ACC112 (cell line): ENCODE measurements at regions not wholly inside any gene's neighbourhood (a gene's known extent, or its start where the extent isn't known, plus 50 kb on each side); places are given as distances from the start of the nearest gene placed in this dataset.

Experiments
- H2AFZ ChIP-seq: fragments of 200-600 bp; sonication (generic); one replicate; pipeline ENCODE4 v1.6.0; 2017; ENCODE audit warnings: antibody characterized with exemption, low read length; ENCODE audit not compliant: unreplicated experiment
- H3K27ac ChIP-seq: fragments of 200-600 bp; sonication (generic); 2 replicates; pipeline ENCODE4 v1.5.1; 2014; ENCODE audit warnings: low read depth, mild to moderate bottlenecking, antibody characterized with exemption, low read length, moderate library complexity
- H3K27me3 ChIP-seq: fragments of 200-600 bp; sonication (generic); 2 replicates; pipeline ENCODE4 v1.6.1; 2014; ENCODE audit warnings: mild to moderate bottlenecking, antibody characterized with exemption, low read length, moderate library complexity, mixed read lengths; ENCODE audit not compliant: insufficient read depth
- H3K36me3 ChIP-seq: fragments of 200-600 bp; sonication (generic); 2 replicates; pipeline ENCODE4 v1.6.1; 2016; ENCODE audit warnings: mild to moderate bottlenecking, antibody characterized with exemption, low read length, moderate library complexity, mixed read lengths; ENCODE audit not compliant: insufficient read depth
- H3K4me1 ChIP-seq: fragments of 200-600 bp; sonication (generic); one replicate; pipeline ENCODE4 v1.6.1; 2016; ENCODE audit warnings: low read length, mixed read lengths; ENCODE audit not compliant: insufficient read depth, unreplicated experiment, control insufficient read depth
- H3K4me3 ChIP-seq: fragments of 200-600 bp; sonication (generic); 2 replicates; pipeline ENCODE4 v1.5.1; 2014; ENCODE audit warnings: mild to moderate bottlenecking, low read depth, low read length
- H3K79me2 ChIP-seq: fragments of 200-600 bp; sonication (generic); one replicate; pipeline ENCODE4 v1.6.0; 2016; ENCODE audit warnings: low read length; ENCODE audit not compliant: control insufficient read depth, unreplicated experiment, insufficient read depth

DNA sequence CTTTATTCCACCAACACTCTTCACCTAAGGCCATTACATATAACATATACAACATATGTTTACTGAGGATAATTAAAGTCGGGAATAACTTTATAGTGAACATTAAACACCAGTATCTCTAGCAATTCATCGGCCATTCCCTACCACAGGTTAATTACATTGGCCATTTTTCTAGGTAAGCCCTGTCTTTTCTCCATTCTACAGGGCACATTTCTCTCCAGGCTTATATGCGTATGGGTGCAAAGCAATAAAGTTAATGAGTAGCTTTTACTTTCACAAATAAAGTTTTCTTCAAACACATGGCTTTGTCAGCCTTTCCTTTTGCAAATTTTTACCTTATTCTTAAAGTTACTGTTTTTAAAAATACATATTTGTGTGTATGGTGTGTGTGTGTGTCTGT, 111.9 kb upstream of the IQCM start:
- Histone ChIP-seq H3K79me2 (no peaks in the 10 kb centered on the region), H3K4me1 (no peaks in the 10 kb centered on the region), H2AFZ (no peak overlapping the region), H3K27me3 (peaks cover 6% of the 10 kb centered on the region; the same call in 1 of the 2 replicates), H3K4me3 (no peak overlapping the region), H3K27ac (no peak overlapping the region), H3K36me3 (no peaks in the 10 kb centered on the region)

DNA sequence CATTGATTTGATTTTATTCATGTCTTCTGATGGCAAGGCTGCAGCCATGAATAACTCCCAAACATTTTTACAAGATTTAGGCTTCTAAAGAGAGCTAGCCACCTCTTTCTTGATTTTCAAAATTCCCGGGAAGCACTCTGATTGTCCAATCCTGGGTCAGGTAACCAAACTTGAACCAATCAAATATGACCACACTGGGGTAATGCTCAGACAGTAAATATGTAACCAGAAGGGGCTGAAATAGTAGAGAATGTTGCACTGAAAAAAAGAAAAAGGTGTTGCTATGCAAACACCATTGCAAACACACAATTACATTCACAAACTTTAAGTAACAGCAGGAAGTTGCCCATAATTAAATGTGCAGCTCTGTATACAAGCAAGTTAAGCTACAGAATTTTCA, 112.9 kb upstream of the IQCM start:
- no peak overlapping the region for H3K4me3 ChIP-seq
- no peaks in the 10 kb centered on the region for H3K79me2 ChIP-seq
- H3K36me3 ChIP-seq = no peaks in the 10 kb centered on the region
- H2AFZ ChIP-seq = no peak overlapping the region
- no peak overlapping the region for H3K27ac ChIP-seq
- H3K4me1 ChIP-seq = no peaks in the 10 kb centered on the region
- peaks cover 6% of the 10 kb centered on the region; the same call in 1 of the 2 replicates for H3K27me3 ChIP-seq

DNA sequence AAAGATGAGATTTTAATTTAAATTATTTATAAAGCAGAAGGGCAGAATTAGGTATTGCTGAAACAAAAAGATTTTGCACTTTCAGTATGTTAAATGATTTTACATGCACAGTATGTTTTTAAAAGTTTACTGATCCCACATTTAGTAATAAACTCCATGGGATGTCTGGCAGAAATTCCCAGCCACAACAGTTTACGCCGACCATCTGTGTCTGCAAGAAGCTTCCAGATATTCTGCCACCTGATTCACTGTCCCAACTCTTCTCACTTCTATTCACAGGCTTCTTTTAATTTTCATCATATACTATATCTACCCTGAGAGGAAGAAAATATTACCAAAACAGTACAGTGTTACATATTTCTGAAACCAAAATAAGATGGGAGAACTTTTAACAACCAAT, 115.8 kb upstream of the IQCM start:
- H2AFZ ChIP-seq = no peak overlapping the region
- H3K36me3 ChIP-seq = no peaks in the 10 kb centered on the region
- peaks cover 6% of the 10 kb centered on the region; the same call in 1 of the 2 replicates for H3K27me3 ChIP-seq
- H3K4me3 ChIP-seq = no peak overlapping the region
- H3K79me2 ChIP-seq = no peaks in the 10 kb centered on the region
- no peak overlapping the region for H3K27ac ChIP-seq
- H3K4me1 ChIP-seq = no peaks in the 10 kb centered on the region

DNA sequence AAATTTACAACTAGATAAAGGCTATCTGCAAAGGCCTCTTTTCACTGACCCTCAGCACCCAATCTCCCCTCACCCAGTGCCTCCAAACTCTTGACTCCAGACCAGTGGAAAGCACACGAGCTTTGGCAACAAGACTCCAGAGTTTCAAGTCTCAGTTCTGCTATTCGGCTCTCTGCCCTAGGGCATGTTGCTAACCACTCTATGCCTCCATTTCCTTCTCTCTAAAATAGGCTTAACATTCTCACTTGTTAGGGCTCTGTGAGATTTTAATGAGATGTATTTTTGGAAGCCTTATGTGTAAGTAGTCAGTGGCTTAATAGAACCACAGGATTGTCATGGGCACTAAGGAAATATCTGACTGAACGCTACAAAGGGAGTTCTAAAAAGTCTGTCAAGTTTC, 116.5 kb upstream of the IQCM start:
- peaks cover 6% of the 10 kb centered on the region; the same call in 1 of the 2 replicates for H3K27me3 ChIP-seq
- H3K27ac ChIP-seq = no peak overlapping the region
- H3K4me3 ChIP-seq = no peak overlapping the region
- H3K79me2 ChIP-seq = no peaks in the 10 kb centered on the region
- H2AFZ ChIP-seq = no peak overlapping the region
- H3K36me3 ChIP-seq = no peaks in the 10 kb centered on the region
- H3K4me1 ChIP-seq = no peaks in the 10 kb centered on the region

DNA sequence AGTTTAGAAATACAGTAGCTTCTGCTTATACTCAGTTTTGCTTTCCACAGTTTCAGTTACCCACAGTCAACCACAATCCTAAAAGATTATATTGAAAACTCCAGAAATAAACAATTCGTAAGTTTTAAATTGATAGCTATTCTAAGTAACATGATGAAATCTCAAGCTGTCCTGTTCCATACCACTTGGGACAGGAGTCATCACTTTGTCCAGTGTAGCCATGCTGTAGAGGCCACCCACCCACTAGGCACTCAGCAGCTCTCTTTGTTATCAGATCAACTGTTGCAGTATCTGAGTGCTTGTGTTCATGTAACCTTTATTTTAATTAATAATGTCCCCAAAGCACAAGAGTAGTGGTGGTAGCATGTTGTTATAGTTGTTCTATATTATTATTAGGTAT, 117.5 kb upstream of the IQCM start:
- Histone ChIP-seq H3K27me3 (peaks cover 6% of the 10 kb centered on the region; the same call in 1 of the 2 replicates), H2AFZ (no peak overlapping the region), H3K4me3 (no peak overlapping the region), H3K79me2 (no peaks in the 10 kb centered on the region), H3K27ac (no peak overlapping the region), H3K4me1 (no peaks in the 10 kb centered on the region), H3K36me3 (no peaks in the 10 kb centered on the region)

DNA sequence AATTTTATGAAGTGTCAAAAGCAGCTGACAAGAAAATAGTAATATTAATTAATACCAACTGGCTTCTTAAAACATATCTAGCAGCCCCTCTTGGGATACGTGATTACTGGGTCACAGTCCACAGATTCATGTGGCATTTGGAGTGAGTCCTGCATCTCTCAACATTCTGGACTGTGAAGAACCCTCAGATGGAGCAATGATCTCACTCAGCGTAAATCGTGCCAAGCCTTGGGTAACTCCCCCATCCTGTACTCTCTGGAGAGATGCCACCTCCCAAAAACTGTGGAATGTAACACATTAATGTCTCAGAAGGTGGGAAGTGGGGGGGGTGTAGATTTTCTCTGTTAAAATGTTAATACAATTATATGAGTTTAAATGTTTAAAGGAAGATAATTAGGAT, 118.2 kb upstream of the IQCM start:
- Histone ChIP-seq H3K27me3 (no peaks in the 10 kb centered on the region), H2AFZ (no peak overlapping the region), H3K4me3 (no peak overlapping the region), H3K79me2 (no peaks in the 10 kb centered on the region), H3K4me1 (no peaks in the 10 kb centered on the region), H3K36me3 (no peaks in the 10 kb centered on the region), H3K27ac (no peak overlapping the region)

DNA sequence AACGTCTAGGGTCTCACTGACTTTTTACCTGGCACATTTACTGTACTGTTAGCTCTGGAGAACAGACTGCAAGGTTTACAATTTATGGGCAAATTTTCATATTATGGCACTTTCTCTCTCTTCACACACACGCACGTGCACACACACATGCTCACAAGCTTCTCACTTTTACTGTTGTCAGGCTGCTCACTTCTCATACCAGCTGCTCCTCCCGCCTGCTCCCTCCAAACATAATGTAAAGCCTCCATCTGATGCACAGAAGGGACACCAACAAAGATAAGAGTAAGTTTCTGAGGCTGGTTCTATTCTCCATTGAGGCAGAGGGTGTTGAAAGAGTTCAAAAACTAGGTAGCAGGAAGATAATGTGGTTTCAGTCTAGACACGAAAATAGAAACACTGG, 128.9 kb upstream of the DCLK2 start:
- H3K4me1 ChIP-seq = no peaks in the 10 kb centered on the region
- H3K79me2 ChIP-seq = no peaks in the 10 kb centered on the region
- no peak overlapping the region for H3K27ac ChIP-seq
- no peak overlapping the region for H2AFZ ChIP-seq
- H3K27me3 ChIP-seq = no peaks in the 10 kb centered on the region
- no peak overlapping the region for H3K4me3 ChIP-seq
- no peaks in the 10 kb centered on the region for H3K36me3 ChIP-seq

DNA sequence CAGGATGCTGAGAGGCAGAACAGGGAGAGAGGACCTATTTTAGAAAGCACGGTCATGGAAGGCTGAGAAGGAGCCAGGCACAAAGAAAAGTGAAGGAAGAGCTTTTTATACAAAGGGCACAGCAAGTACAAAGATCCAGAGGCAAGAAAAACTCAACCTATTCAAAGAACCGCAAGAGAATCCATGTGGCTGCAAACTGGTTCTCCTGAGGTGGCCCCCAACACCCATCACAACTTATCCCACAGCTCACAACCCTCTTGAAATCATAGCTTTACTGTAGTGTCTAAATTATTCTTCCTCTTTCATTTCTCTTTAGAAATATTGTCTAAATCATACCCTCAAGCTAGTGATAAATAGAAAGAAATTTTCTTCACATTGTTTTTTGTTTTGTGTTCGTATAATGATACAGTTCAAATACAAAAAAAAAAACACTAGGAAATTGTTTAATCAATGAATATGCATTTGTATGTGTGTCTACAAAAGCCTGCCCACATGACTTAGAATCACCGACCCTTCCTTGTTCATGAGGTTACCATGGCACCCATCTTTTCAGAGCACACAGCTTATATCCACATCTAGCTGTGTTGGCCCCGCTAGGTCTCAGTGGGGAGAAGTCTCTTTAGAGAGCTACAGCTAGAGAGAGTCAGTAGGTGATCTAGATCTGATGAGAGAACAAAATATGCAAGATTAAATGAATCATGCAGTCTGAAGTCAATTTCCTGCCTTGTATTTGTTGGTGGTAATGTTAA, 126.9 kb upstream of the DCLK2 start:
- H3K4me1 ChIP-seq = no peaks in the 10 kb centered on the region
- H3K27me3 ChIP-seq = no peaks in the 10 kb centered on the region
- no peak overlapping the region for H3K27ac ChIP-seq
- no peaks in the 10 kb centered on the region for H3K36me3 ChIP-seq
- H3K79me2 ChIP-seq = no peaks in the 10 kb centered on the region
- no peak overlapping the region for H3K4me3 ChIP-seq
- H2AFZ ChIP-seq = no peak overlapping the region

DNA sequence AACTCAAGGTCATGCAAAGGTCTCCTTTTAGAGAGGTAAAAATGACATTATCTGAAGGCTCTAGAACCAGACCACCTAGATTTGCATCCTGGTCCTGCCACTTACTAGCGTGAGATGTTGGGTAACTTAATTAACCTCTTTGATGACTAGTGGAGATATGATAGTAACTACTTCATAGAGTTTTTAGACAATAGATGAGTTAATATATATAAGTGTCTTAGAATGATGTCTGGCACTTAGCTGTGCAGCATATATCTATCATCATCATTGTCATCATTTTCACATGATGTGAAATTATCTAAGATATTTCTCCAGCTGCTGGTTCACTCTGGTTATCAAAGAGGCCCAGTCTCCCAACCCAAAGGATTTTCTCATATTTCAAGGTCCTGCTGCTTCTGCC, 126.1 kb upstream of the DCLK2 start:
- Histone ChIP-seq H3K27ac (no peak overlapping the region), H3K4me1 (no peaks in the 10 kb centered on the region), H2AFZ (no peak overlapping the region), H3K36me3 (no peaks in the 10 kb centered on the region), H3K4me3 (no peak overlapping the region), H3K79me2 (no peaks in the 10 kb centered on the region), H3K27me3 (no peaks in the 10 kb centered on the region)

DNA sequence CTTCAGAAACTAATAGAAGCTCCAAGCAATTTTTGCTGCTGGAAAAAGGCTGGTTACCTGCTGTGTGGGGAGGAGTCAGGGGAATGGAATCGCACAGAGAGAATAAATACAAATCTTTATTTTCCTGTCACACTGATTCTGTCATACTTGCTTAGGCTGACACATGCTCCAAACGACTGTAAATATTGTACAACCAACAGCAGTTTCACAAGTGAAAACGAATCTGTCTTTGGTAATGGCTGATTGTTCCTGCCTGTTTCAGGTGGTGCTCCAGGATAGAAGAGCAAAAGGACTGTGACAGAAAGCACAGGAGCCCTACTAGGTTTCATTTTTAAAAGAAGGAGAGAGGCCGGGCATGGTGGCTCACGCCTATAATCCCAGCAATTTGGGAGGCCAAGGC, 125.5 kb upstream of the DCLK2 start:
- no peak overlapping the region for H2AFZ ChIP-seq
- no peaks in the 10 kb centered on the region for H3K27me3 ChIP-seq
- H3K4me1 ChIP-seq = no peaks in the 10 kb centered on the region
- H3K27ac ChIP-seq = no peak overlapping the region
- no peaks in the 10 kb centered on the region for H3K36me3 ChIP-seq
- H3K4me3 ChIP-seq = no peak overlapping the region
- H3K79me2 ChIP-seq = no peaks in the 10 kb centered on the region

DNA sequence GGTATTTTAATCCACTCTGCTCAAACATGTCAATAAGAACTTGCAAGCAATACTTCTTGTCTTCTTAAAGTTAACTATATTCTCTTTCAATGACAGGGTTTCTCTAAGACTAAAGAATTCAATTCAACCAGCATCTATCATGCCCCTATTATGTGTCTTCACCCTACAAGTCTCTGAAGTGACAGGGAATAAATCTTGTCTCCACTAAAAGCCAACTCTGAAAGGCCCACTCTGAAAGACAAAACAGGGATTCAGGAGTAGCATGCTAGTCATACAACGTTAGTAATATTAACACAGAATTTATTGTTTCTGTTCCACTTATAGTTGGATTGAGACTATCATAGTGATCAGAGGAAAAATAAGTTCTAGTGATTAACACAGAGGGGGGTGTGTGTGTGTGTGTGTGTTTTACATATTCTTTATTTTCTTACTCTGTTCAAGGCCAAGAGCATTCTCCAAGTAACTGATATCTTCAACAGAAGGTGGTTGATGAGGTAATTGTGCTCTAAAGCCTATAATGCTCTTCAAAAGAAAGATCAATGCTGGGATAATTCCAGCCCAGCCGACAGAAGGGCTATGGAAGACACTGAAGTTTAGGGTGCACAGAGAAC, 122.4 kb upstream of the DCLK2 start:
- H3K79me2 ChIP-seq = no peaks in the 10 kb centered on the region
- H3K4me3 ChIP-seq = no peak overlapping the region
- H3K27me3 ChIP-seq = no peaks in the 10 kb centered on the region
- H2AFZ ChIP-seq = no peak overlapping the region
- H3K27ac ChIP-seq = no peak overlapping the region
- H3K4me1 ChIP-seq = no peaks in the 10 kb centered on the region
- H3K36me3 ChIP-seq = no peaks in the 10 kb centered on the region
